ENCODE measurements at regions not wholly inside any gene's neighbourhood (a gene's known extent, or its start where the extent isn't known, plus 50 kb on each side); places are given as distances from the start of the nearest gene placed in this dataset.

- TF ChIP-seq EZH2phosphoT487 (IDR thresholded peaks at IDR 0.05; ENCODE audit: borderline replicate concordance): no peak
- TF ChIP-seq CTCF (conservative IDR thresholded peaks at IDR 0.05; ENCODE audit: low read length): no peak
These were observed 1427.9 kb downstream of the FAM133A start for GRCh38 chrX:95101851-95102390.

All from Loucy (cell line).